ENCODE measurements at regions not wholly inside any gene's neighbourhood (a gene's known extent, or its start where the extent isn't known, plus 50 kb on each side); places are given as distances from the start of the nearest gene placed in this dataset.
"Not testable (repeated sequence)": the region's sequence is repeated elsewhere in the genome, so short reads cannot be mapped to it uniquely, and the experiment has no call there.

- DNase-seq, result no peak
Measured at GRCh38 chr2:120502357-120502756, 156.4 kb downstream of the INHBB start.

DNA sequence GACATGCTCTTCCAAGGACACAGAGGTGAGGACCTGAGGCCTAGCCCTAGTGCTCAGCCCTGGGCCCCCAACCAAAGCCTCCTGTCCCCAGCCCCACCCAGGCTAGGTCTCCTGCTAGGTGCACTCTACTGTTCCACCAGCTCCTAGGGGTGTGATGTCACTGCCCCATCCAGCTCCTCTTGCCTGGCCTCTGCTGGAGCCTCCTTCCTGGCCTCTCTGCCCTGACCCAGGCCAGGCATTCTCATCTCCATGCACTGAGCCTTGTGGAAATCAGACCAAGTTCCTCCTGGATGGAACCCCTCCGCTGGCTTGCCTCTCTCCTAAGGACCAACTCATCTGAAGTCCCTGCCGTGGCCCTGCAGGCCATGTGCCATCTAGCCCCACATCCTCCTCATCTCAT lies 156.8 kb downstream of the INHBB start:
- DNase-seq, result no peak

GRCh38 chr2:120503206-120503792 lies 157.4 kb downstream of the INHBB start:
- no peak for DNase-seq

DNA sequence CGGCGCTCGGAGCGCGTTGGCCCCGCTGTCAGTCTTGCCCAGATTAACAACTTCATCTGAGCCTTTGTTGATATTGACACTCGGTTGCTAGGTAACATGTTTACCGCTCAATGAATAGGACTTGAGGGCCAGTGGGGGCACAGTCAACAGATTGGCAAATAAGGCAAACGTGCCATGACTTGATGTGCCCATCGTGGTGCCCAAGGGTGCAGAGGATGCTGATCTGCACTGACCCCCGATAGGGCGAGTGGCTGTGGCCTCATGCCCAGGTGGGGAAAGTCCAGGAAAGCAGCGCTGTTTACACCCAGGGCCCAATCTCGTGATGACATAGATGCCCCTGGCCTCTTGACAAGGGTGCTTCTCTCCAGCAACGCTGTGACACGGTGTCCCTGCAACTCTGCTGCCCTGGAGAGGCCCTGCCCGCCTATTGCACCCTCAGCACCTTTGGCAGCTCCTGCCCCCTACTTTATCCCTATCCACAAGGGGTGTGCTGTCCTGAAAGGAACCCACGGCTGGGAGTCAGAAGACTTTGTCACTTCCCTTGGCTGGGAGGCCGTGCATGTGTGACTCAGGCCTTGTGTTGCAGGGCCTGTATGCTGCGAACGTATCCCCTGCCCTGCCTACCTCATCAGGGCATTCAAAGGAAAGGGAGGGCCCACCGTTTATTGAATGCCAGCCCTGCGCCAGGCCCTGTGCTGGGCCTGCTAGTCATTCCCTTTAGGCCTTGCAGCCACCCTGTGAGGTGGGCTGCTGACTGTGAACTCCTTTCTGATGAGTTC lies 158.0 kb downstream of the INHBB start:
- DNase-seq, result peak; percentile 71

DNA sequence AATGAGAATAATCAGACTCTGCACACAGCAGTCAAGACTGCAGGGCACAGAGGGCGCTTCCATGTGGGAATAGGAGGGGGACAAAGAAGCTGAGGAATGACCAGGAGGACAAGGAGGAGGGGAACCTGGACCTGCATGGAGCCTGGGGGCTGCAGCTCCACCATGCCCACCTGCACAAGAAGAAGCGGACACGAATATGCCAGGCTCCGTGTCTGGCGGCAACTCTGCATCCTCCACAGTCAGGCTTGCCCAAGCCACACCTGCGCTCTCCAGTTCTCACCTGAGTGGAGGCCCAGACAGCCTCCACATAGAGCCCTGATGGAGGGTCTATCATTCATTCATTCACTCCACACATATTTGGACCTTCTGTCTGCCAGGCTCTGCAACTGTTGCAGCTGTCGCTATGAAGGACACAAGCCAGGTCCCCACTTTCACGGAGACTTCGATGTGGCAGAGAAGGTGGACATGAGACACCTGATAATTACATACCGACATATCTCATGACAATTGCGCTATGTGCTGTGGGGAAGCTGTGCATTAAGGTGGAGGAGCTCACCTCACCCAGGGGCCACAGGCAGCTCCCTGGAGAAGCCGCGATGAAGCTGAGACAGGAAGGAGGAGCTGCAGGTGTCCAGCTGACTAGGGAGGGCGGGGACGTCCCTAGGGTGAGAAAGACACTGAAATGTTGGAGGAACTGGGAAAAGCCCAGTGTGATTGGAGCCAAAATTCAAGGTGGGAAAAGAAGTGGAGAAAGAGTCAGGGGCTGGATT lies 159.2 kb downstream of the INHBB start:
- DNase-seq, result no peak

GRCh38 chr2:120508567-120509041 lies 162.7 kb downstream of the INHBB start:
- peak; percentile 92 for DNase-seq

- DNase-seq, result peak; percentile 19
Measured at GRCh38 chr2:120509213-120509815, 163.4 kb downstream of the INHBB start.

DNA sequence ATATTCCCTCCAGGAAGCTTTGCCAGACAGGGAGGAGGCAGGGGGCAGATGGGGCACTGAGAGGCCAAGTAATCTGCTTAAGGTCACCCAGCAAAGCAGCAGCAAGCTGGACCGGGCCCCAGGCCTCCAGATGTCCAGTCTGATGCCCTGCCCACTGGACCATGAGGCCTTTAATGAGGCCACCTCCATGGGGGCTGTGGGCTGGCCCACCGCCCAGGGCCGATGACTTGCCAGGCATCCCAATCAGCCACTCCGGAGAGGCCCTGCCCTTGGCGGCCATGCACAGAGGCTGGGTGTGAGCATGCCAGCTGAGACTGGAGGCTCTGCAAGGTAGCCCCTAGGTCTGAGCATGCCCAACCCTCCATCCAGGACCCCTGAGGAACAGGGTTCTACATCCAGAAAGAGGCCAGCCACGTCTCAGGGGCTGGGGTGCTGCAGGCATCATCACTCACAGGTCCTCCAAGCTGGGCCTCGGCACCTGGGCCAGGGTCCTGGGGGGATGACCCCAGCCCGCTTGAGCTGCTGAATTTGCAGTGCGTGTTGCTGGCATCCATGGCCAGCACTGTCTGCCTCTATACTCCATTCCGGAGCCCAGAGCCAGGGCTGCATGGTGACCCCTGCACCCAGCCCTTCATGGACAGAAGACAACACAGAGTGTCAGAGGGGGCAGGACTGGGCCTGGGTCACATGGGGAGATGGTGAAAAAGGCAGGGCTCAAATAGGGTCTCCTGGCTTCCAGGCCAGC lies 164.2 kb downstream of the INHBB start:
- DNase-seq, result no peak

DNA sequence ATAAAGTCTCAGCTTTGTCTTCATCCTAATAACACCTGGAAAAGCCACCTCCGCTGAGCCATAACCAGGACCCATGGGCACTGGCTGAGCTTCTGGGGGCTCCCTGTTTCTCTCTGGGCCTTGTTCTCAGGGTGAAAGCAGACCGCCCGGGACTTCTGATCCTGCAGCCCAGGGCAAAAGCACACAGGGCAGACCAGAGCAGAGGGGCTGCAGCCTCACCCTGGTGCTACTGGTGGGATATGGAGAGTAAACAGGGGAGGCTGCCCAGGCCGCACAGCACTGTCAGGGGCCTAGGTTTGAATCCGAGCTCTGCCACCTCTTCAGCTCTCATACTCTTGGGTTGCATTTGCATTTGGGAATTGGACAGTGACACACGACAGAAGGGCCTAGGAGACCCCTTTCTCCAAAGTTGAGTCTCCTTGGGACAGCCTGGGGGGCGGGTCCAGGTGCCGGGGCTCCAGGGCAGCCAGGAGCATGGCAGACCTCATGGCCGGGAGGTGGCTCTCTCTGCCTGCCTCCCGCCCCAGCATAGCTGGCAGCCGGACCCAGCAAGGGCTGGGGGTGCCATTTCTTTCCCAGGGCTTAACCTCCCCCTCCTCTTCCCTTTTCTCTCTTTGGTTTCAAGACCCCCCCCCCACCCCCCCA lies 164.9 kb downstream of the INHBB start:
- DNase-seq, result no peak

- DNase-seq, result no peak
Measured at GRCh38 chr2:120511536-120511935, 165.6 kb downstream of the INHBB start.

- no peak for DNase-seq
Measured at GRCh38 chr2:120511947-120512710, 166.2 kb downstream of the INHBB start.

DNA sequence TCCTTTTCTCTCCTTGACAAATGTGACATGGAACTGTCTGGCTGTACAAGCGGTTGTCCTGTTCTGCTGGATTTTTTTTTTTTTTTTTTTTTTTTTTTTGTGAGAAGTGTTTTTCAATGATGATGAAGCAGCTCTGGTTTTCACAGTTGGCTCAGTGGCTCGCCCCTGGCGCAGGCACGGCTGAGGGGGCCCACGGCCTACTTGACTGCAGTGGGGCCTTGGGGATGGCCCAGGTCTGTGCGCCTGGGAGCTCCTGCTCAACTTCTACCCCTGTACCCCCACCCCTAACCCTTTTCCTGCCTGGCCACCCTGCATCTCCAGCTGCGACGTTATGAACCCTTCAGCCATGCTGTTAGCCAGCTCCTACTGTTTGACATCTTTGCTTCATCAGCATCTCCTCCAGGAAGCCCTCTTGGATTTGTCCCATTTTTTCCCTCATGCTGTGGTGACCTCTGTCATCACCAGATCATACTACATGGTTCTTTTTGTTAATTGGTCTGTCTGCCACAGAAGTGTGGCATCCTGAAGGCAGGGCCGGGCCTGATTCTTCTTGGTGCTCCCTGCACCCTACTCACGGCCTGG lies 167.9 kb downstream of the INHBB start:
- DNase-seq, result no peak

DNA sequence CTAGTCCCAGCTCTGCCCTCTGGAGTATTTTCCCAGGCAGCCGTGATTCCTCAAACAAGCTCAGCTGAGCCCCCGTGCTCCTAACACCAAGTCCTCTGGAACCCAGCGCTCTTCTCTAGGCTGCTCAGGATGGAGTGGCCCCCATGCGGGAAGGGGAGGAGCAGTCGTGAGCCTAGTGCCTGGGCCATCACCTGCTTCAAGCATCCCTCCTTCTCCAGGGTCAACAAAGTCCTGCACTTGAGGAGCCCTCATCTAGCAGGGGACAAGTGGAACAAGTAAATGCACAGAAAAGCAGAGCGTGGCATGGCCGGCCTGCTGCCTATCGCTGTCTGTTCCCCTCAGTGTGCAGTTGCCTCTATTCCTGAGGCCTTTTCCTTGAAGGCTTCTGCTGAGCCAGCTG lies 168.6 kb downstream of the INHBB start:
- no peak for DNase-seq

DNA sequence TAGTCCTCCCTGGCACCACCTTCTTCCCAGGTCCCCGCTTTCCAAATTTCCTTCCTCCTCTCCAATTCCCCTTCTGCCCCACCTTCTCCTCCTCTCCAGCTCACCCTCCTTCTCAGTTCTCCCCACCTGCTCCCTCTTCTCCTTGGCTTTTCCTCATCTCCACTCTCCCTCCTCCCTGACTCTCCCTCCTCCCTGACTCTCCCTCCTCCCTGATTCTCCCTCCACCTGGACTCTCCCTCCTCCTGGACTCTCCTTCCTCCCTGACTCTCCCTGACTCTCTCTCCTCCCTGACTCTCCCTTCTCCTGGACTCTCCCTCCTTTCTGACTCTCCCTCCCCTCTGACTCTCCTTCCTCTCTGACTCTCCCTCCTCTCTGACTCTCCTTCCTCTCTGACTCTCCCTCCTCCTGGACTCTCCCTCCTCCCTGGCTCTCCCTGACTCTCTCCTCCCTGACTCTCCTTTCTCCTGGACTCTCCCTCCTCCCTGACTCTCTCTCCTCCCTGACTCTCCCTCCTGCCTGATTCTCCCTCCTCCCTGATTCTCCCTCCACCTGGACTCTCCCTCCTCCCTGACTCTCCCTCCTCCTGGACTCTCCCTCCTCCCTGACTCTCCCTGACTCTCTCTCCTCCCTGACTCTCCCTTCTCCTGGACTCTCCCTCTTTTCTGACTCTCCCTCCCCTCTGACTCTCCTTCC lies 169.3 kb downstream of the INHBB start:
- DNase-seq, result not testable (repeated sequence)

DNA sequence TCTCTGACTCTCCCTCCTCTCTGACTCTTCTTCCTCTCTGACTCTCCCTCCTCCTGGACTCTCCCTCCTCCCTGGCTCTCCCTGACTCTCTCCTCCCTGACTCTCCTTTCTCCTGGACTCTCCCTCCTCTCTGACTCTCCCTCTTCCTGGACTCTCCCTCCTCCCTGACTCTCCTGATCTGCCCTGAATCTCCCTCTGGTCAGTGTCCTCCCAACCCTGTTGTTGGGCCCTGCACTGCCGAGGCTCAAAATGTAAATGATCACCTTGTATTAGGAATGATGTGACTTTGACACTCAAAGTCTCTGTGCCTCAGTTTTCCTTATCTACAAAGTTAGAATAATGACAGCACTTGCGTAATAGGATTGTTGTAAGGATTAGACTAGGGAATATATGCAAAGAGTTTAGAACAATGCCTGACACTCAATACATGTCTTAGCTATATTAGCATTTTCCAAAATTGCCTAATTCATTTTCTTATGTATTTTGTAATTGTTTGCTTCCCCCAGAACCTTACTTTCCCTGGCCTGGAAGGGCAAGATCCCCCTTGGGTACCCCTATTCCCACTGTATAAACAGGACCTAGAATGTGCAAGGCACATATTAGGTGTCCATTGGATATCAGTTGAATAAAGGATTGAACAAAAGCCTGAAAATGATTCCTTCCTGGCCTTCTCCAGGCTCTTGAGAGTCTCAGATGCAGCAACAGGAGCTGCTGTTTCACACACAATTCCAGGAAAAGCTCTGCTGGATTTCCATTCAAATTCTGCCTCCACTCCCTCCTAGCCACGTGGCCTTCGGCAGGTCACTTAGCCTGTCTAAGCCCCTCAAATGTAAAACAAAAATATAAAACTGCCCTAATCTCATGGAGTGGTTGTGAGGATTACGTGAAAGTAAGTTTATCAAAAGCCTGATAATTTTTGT lies 170.1 kb downstream of the INHBB start:
- peak; percentile 56 for DNase-seq

DNA sequence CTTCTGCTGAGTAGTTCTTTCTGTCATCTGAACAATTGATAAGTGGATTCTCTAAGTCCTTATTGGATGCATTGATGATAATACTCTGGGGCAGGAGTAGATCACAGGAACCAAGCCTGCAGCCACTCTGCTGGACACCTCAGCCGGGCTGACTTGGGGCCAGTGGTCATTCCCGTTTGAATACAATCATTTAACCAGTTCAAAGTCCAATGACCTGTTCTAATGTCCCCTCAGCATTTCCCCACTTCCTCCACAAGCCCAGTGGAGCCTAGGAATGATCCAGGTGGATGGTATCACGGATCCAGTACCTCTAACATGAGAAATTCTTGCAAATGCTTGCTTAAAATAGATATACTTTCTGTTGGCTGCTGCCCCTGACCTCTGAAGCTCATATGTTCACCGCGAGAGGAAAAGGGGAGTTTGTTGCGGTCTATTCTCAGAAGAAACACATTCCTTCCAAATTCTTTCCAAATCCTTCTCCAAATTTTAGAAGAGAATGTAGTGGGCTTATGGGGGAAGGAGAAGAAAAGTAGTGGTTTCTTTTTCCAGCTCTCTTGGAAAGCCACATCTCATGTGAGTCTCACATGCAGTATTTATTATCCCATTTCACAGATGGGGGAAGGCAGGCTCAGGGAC lies 170.9 kb downstream of the INHBB start:
- no peak for DNase-seq

- no peak for DNase-seq
Measured at GRCh38 chr2:120517751-120518469, 172.0 kb downstream of the INHBB start.

GRCh38 chr2:120518819-120519218 lies 172.9 kb downstream of the INHBB start:
- DNase-seq, result no peak

All from dermis blood vessel endothelial cell (primary cell).